ACC112 (cell line): ENCODE measurements at regions not wholly inside any gene's neighbourhood (a gene's known extent, or its start where the extent isn't known, plus 50 kb on each side); places are given as distances from the start of the nearest gene placed in this dataset.

Source experiments
- H2AFZ ChIP-seq: fragments of 200-600 bp; sonication (generic); one replicate; pipeline ENCODE4 v1.6.0; 2017; ENCODE audit warnings: antibody characterized with exemption, low read length; ENCODE audit not compliant: unreplicated experiment
- H3K27ac ChIP-seq: fragments of 200-600 bp; sonication (generic); 2 replicates; pipeline ENCODE4 v1.5.1; 2014; ENCODE audit warnings: low read depth, mild to moderate bottlenecking, antibody characterized with exemption, low read length, moderate library complexity
- H3K27me3 ChIP-seq: fragments of 200-600 bp; sonication (generic); 2 replicates; pipeline ENCODE4 v1.6.1; 2014; ENCODE audit warnings: mild to moderate bottlenecking, antibody characterized with exemption, low read length, moderate library complexity, mixed read lengths; ENCODE audit not compliant: insufficient read depth
- H3K36me3 ChIP-seq: fragments of 200-600 bp; sonication (generic); 2 replicates; pipeline ENCODE4 v1.6.1; 2016; ENCODE audit warnings: mild to moderate bottlenecking, antibody characterized with exemption, low read length, moderate library complexity, mixed read lengths; ENCODE audit not compliant: insufficient read depth
- H3K4me1 ChIP-seq: fragments of 200-600 bp; sonication (generic); one replicate; pipeline ENCODE4 v1.6.1; 2016; ENCODE audit warnings: low read length, mixed read lengths; ENCODE audit not compliant: insufficient read depth, unreplicated experiment, control insufficient read depth
- H3K4me3 ChIP-seq: fragments of 200-600 bp; sonication (generic); 2 replicates; pipeline ENCODE4 v1.5.1; 2014; ENCODE audit warnings: mild to moderate bottlenecking, low read depth, low read length
- H3K79me2 ChIP-seq: fragments of 200-600 bp; sonication (generic); one replicate; pipeline ENCODE4 v1.6.0; 2016; ENCODE audit warnings: low read length; ENCODE audit not compliant: control insufficient read depth, unreplicated experiment, insufficient read depth

GRCh38 chr2:120441744-120442471, 96.0 kb downstream of the INHBB start:
- Histone ChIP-seq H3K27me3 (peaks cover 54% of the 10 kb centered on the region), H3K4me1 (peaks cover 8% of the 10 kb centered on the region), H3K36me3 (no peaks in the 10 kb centered on the region), H3K79me2 (no peaks in the 10 kb centered on the region), H3K4me3 (peak overlapping the region; percentile 69), H2AFZ (peak overlapping the region; percentile 14), H3K27ac (no peak overlapping the region)

GRCh38 chr2:120442541-120442922, 96.6 kb downstream of the INHBB start:
- Histone ChIP-seq H3K27me3 (peaks cover 54% of the 10 kb centered on the region), H3K4me3 (peak overlapping the region; percentile 69), H3K36me3 (no peaks in the 10 kb centered on the region), H3K4me1 (peaks cover 8% of the 10 kb centered on the region), H3K79me2 (no peaks in the 10 kb centered on the region), H3K27ac (no peak overlapping the region), H2AFZ (peak overlapping the region; percentile 14)

GRCh38 chr2:120442923-120443571, 97.1 kb downstream of the INHBB start:
- peak overlapping the region; percentile 14 for H2AFZ ChIP-seq
- no peaks in the 10 kb centered on the region for H3K79me2 ChIP-seq
- no peak overlapping the region for H3K27ac ChIP-seq
- H3K36me3 ChIP-seq: no peaks in the 10 kb centered on the region
- H3K4me3 ChIP-seq: peak overlapping the region; percentile 69
- peaks cover 54% of the 10 kb centered on the region for H3K27me3 ChIP-seq
- peaks cover 8% of the 10 kb centered on the region for H3K4me1 ChIP-seq

GRCh38 chr2:120443946-120444345, 98.0 kb downstream of the INHBB start:
- Histone ChIP-seq H3K4me3 (no peak overlapping the region), H3K27me3 (peaks cover 54% of the 10 kb centered on the region)

GRCh38 chr2:120444691-120445240, 98.8 kb downstream of the INHBB start:
- peaks cover 8% of the 10 kb centered on the region for H3K4me1 ChIP-seq

More at GRCh38 chr2:120443946-120444345, 98.0 kb downstream of the INHBB start:
- Histone ChIP-seq H2AFZ (no peak overlapping the region), H3K79me2 (no peaks in the 10 kb centered on the region), H3K27ac (no peak overlapping the region), H3K4me1 (peaks cover 8% of the 10 kb centered on the region), H3K36me3 (no peaks in the 10 kb centered on the region)

GRCh38 chr2:120445449-120446143, 99.7 kb downstream of the INHBB start:
- Histone ChIP-seq H3K4me3 (no peak overlapping the region), H3K27me3 (peaks cover 48% of the 10 kb centered on the region), H3K27ac (no peak overlapping the region), H3K79me2 (no peaks in the 10 kb centered on the region), H2AFZ (no peak overlapping the region), H3K36me3 (no peaks in the 10 kb centered on the region), H3K4me1 (peaks cover 8% of the 10 kb centered on the region)

More at GRCh38 chr2:120444691-120445240, 98.8 kb downstream of the INHBB start:
- no peaks in the 10 kb centered on the region for H3K79me2 ChIP-seq
- H2AFZ ChIP-seq: no peak overlapping the region
- peaks cover 50% of the 10 kb centered on the region for H3K27me3 ChIP-seq
- H3K27ac ChIP-seq: no peak overlapping the region
- no peak overlapping the region for H3K4me3 ChIP-seq
- no peaks in the 10 kb centered on the region for H3K36me3 ChIP-seq

GRCh38 chr2:120446236-120447126, 100.5 kb downstream of the INHBB start:
- H3K27me3 ChIP-seq: peaks cover 39% of the 10 kb centered on the region
- no peak overlapping the region for H3K27ac ChIP-seq
- no peaks in the 10 kb centered on the region for H3K79me2 ChIP-seq
- H2AFZ ChIP-seq: no peak overlapping the region
- H3K4me1 ChIP-seq: peaks cover 8% of the 10 kb centered on the region
- H3K36me3 ChIP-seq: no peaks in the 10 kb centered on the region
- no peak overlapping the region for H3K4me3 ChIP-seq

- Histone ChIP-seq H2AFZ (no peak overlapping the region), H3K79me2 (no peaks in the 10 kb centered on the region), H3K27me3 (peaks cover 31% of the 10 kb centered on the region), H3K4me1 (peaks cover 2% of the 10 kb centered on the region), H3K4me3 (no peak overlapping the region), H3K27ac (no peak overlapping the region), H3K36me3 (no peaks in the 10 kb centered on the region)
Observed at GRCh38 chr2:120447127-120447785, 101.3 kb downstream of the INHBB start.

GRCh38 chr2:120448436-120448835, 102.5 kb downstream of the INHBB start:
- no peak overlapping the region for H2AFZ ChIP-seq
- H3K36me3 ChIP-seq: no peaks in the 10 kb centered on the region
- peaks cover 2% of the 10 kb centered on the region for H3K4me1 ChIP-seq
- H3K27me3 ChIP-seq: peaks cover 20% of the 10 kb centered on the region
- no peak overlapping the region for H3K27ac ChIP-seq
- no peak overlapping the region for H3K4me3 ChIP-seq
- H3K79me2 ChIP-seq: no peaks in the 10 kb centered on the region
